CD1c-positive myeloid dendritic cell (primary cell): ENCODE measurements at regions not wholly inside any gene's neighbourhood (a gene's known extent, or its start where the extent isn't known, plus 50 kb on each side); places are given as distances from the start of the nearest gene placed in this dataset.

Experiments
- DNase-seq: peaks from one replicate; pipeline ENCODE4 v3.0.0-alpha.2; 2016; ENCODE audit errors: extremely low spot score

- no peak for DNase-seq
Observed at GRCh38 chr1:38135625-38136414, 89.2 kb upstream of the POU3F1 start.

- no peak for DNase-seq
Observed at GRCh38 chr1:38134294-38134755, 87.7 kb upstream of the POU3F1 start.

GRCh38 chr1:38133756-38134155 lies 87.2 kb upstream of the POU3F1 start:
- DNase-seq, result no peak

- DNase-seq, result no peak
Observed at GRCh38 chr1:38133304-38133703, 86.7 kb upstream of the POU3F1 start.

- no peak for DNase-seq
Observed at GRCh38 chr1:38132681-38133080, 86.1 kb upstream of the POU3F1 start.

- no peak for DNase-seq
Observed at GRCh38 chr1:38131024-38131585, 84.5 kb upstream of the POU3F1 start.

GRCh38 chr1:38129971-38130370 lies 83.4 kb upstream of the POU3F1 start:
- DNase-seq, result no peak

GRCh38 chr1:38129473-38129872 lies 82.9 kb upstream of the POU3F1 start:
- DNase-seq, result no peak

GRCh38 chr1:38128926-38129453 lies 82.4 kb upstream of the POU3F1 start:
- DNase-seq, result no peak

GRCh38 chr1:38128511-38128910 lies 81.9 kb upstream of the POU3F1 start:
- DNase-seq, result no peak

GRCh38 chr1:38127428-38127827 lies 80.8 kb upstream of the POU3F1 start:
- DNase-seq, result no peak

- DNase-seq, result no peak
Observed at GRCh38 chr1:38126970-38127369, 80.4 kb upstream of the POU3F1 start.

GRCh38 chr1:38125837-38126520 lies 79.4 kb upstream of the POU3F1 start:
- DNase-seq, result no peak

- DNase-seq, result no peak
Observed at GRCh38 chr1:38125016-38125415, 78.4 kb upstream of the POU3F1 start.

- DNase-seq, result no peak
Observed at GRCh38 chr1:38123356-38124135, 77.0 kb upstream of the POU3F1 start.

- no peak for DNase-seq
Observed at GRCh38 chr1:38121231-38121680, 74.7 kb upstream of the POU3F1 start.

- no peak for DNase-seq
Observed at GRCh38 chr1:38120552-38121230, 74.1 kb upstream of the POU3F1 start.

- DNase-seq, result no peak
Observed at GRCh38 chr1:38118976-38119375, 72.4 kb upstream of the POU3F1 start.

- no peak for DNase-seq
Observed at GRCh38 chr1:38117444-38117887, 70.9 kb upstream of the POU3F1 start.

- DNase-seq, result no peak
Observed at GRCh38 chr1:38115682-38116202, 69.1 kb upstream of the POU3F1 start.

- no peak for DNase-seq
Observed at GRCh38 chr1:38115226-38115625, 68.6 kb upstream of the POU3F1 start.
